Activated naive CD4-positive, alpha-beta T cell treated with anti-CD3 and anti-CD28 coated beads, Interleukin-2, amount 50 U/mL, for 24 hours (primary cell): ENCODE measurements at regions not wholly inside any gene's neighbourhood (a gene's known extent, or its start where the extent isn't known, plus 50 kb on each side); places are given as distances from the start of the nearest gene placed in this dataset.

Experiments
- H3K27ac Mint-ChIP-seq: one replicate; pipeline ENCODE4 v1.8.0; 2021; ENCODE audit warnings: mild to moderate bottlenecking, mixed read lengths
- H3K27me3 Mint-ChIP-seq: one replicate; pipeline ENCODE4 v1.8.0; 2021; ENCODE audit warnings: mixed read lengths
- H3K36me3 Mint-ChIP-seq: one replicate; pipeline ENCODE4 v1.8.0; 2021; ENCODE audit warnings: mixed read lengths
- H3K4me1 Mint-ChIP-seq: one replicate; pipeline ENCODE4 v1.8.0; 2021; ENCODE audit warnings: mixed read lengths
- H3K4me3 Mint-ChIP-seq: one replicate; pipeline ENCODE4 v1.8.0; 2021; ENCODE audit warnings: mild to moderate bottlenecking, mixed read lengths
- H3K9me3 Mint-ChIP-seq: one replicate; pipeline ENCODE4 v1.8.0; 2021; ENCODE audit warnings: mixed read lengths

DNA sequence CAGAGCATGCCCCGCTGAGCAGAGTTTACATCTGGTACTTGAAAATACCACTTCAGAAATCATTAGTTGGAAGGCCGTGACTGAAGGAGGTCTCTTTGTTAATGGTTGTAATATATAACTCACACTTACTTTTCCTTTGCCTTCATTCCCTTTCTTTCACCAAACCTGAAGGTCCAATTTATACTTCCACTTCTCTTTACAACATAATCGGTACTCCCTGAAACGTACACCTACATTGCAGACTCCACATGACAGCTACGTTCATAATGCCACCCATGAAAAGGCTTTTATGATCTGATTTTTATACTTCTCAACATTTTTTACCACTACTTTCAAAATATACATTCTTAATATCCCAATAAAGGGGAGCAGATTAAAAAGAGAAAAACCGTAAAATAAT lies 298.7 kb downstream of the C4orf33 start:
- peaks cover 2% of the 10 kb centered on the region for H3K27me3 Mint-ChIP-seq
- no peaks in the 10 kb centered on the region for H3K36me3 Mint-ChIP-seq
- H3K27ac Mint-ChIP-seq, result no peak overlapping the region
- H3K9me3 Mint-ChIP-seq, result peaks cover 6% of the 10 kb centered on the region
- no peak overlapping the region for H3K4me3 Mint-ChIP-seq
- no peaks in the 10 kb centered on the region for H3K4me1 Mint-ChIP-seq

DNA sequence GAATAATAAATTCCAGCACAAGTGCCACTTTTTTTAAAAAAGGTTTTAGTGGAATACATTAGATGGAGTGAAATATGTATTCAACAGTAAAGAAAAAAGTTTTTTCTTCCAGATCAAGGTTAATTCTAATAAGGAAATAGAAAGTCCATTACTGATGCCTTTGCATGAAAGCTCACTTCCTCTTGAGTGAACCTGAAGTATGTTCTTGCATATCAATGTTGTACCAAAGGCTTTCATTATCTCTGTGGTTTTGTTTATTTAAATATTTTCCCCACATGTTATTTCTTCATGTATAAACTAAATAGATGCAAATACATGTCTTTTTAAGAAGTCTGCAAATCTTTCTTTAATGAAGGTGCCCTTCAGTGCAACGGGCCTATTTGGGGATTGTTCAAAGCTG lies 307.9 kb downstream of the C4orf33 start:
- no peak overlapping the region for H3K27ac Mint-ChIP-seq
- no peak overlapping the region for H3K4me3 Mint-ChIP-seq
- H3K4me1 Mint-ChIP-seq, result no peaks in the 10 kb centered on the region
- peaks cover 6% of the 10 kb centered on the region for H3K9me3 Mint-ChIP-seq
- H3K27me3 Mint-ChIP-seq, result peaks cover 1% of the 10 kb centered on the region
- no peaks in the 10 kb centered on the region for H3K36me3 Mint-ChIP-seq

DNA sequence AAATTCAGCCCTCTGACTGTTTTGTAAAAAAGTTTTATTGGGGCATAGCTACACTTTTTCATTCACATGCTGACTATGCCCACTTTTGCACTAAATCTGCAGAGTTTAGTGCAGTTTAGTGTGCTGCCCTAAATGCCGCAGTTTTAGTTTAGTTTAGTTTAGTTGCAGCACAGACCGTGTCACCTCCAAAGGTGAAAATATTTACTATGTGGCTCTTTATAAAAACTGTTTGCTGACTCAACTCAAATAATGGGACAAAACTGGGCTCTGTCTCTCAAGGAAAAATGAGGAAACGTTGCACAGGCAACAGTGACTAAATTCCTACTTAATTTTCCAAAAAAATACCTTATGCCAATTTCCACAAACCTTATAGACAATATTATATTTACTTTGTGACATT lies 314.2 kb downstream of the C4orf33 start:
- H3K36me3 Mint-ChIP-seq, result no peaks in the 10 kb centered on the region
- H3K4me3 Mint-ChIP-seq, result no peak overlapping the region
- H3K27ac Mint-ChIP-seq, result no peak overlapping the region
- H3K4me1 Mint-ChIP-seq, result no peaks in the 10 kb centered on the region
- peaks cover 3% of the 10 kb centered on the region for H3K27me3 Mint-ChIP-seq
- H3K9me3 Mint-ChIP-seq, result no peaks in the 10 kb centered on the region

DNA sequence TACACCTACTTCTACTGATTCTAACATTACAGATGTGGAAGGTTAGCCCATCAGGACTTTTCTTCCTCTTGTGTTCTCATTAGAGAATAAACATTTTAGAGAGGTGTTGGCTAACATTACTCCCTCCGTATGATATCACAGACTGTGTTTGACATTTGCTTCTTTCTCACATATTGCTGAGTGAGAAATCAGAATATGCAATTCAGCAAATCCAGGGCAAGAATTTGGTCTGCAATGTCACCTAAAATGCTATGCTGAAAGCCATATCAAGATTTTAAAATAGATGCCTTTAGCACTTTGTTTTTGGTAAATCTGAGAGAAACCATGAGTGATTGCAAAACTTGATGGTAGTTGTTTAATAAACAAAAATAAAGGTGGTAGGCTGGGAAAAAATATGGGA lies 319.1 kb downstream of the C4orf33 start:
- Mint-ChIP-seq H3K36me3 (no peaks in the 10 kb centered on the region), H3K4me1 (no peaks in the 10 kb centered on the region), H3K9me3 (no peaks in the 10 kb centered on the region), H3K27me3 (peaks cover 1% of the 10 kb centered on the region), H3K4me3 (no peak overlapping the region), H3K27ac (no peak overlapping the region)

DNA sequence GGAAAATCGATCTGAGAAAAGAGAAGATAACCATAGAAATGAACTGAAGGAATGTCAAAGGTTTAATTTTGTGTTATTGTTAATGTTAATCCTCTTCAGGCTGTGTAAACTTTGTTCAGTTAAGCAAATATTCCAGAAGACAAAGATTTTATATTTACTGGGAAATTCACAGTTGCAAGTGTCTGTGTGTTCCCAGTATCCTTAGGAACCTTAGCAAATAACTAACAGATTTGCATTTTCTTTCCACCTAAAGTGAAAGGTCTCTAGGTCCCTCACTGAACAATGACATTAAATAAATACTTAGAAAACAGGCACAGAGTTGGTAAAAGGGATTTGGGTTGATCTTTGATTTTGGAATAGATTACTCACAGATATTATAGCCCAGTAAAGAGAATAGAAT lies 324.7 kb downstream of the C4orf33 start:
- Mint-ChIP-seq H3K27me3 (no peaks in the 10 kb centered on the region), H3K27ac (no peak overlapping the region), H3K9me3 (no peaks in the 10 kb centered on the region), H3K36me3 (no peaks in the 10 kb centered on the region), H3K4me3 (no peak overlapping the region), H3K4me1 (no peaks in the 10 kb centered on the region)

DNA sequence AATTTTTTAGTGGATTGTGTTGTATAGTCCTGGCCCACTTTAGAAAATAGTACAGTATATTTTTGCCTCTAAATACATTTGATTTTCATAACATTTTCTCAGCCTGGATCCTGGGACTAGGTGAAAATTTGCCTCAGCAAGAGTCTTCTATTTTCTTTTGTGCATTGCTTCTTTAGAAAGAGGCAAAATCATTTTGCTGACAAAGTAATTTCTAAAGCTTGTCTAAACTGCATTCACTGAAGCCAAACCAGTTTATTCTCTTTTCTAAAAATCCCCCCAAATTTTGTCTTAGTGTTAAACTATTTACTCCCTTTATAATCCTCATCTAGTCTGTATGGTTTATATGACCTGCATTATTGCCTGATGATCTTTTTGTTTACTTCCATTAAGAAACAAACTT lies 326.3 kb downstream of the C4orf33 start:
- H3K27me3 Mint-ChIP-seq, result peaks cover 1% of the 10 kb centered on the region
- no peaks in the 10 kb centered on the region for H3K9me3 Mint-ChIP-seq
- no peak overlapping the region for H3K4me3 Mint-ChIP-seq
- no peaks in the 10 kb centered on the region for H3K4me1 Mint-ChIP-seq
- no peaks in the 10 kb centered on the region for H3K36me3 Mint-ChIP-seq
- H3K27ac Mint-ChIP-seq, result no peak overlapping the region

DNA sequence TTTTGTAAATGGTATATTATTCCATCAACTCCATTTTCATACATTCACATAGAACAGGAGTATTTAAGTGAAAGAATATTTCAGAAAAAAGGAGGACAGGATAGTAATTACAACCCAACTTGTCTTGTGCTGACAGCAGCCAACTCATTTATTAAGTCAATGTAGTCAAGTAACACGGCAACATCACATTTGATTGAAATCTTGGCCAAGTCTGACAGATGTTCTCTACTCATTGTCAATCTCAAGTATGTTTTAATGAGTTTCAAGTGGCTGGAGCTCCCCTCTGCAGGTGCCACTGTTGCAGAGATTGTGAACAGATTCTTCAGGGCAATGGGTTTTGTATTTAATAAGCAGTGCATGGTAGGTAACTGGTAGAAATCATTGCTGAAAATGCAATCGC lies 332.5 kb downstream of the C4orf33 start:
- Mint-ChIP-seq H3K9me3 (peaks cover 7% of the 10 kb centered on the region), H3K4me1 (no peaks in the 10 kb centered on the region), H3K4me3 (no peak overlapping the region), H3K27me3 (peaks cover 1% of the 10 kb centered on the region), H3K36me3 (no peaks in the 10 kb centered on the region), H3K27ac (no peak overlapping the region)

DNA sequence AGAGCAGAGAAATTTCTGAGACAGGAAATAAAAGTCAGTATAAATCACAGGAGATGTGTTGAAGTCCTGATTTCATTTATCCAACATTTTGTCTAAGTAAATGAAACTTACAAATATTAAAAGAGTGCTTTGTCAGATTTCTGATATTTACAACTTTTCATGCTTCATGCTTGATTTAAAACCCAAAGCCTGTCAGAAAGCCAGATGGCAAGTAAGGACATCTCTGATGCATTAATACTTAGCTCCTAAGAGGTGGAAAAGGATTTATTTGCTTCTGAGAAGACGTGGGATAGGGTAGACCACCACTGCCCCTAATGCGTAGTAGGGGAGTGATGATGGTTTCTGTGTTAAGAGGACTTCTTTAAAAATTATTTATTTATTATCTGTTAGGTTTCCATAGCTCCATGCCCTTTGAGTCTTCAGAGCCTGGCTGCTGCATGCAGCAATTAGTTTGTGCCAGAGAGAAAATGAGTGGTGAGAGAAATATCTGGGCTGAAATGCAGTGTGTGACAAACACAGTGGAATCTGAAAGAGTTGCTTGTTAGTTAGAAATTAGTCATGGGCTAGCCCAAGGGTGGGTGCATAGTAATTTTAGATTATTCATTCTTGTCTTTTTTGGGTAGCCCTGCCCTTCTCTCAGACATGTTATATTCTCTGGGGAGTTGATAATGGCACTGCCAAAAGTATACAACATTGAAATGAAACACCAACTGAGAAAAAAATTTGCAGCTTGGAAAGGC lies 333.8 kb downstream of the C4orf33 start:
- peaks cover 7% of the 10 kb centered on the region for H3K9me3 Mint-ChIP-seq
- H3K4me3 Mint-ChIP-seq, result no peak overlapping the region
- H3K36me3 Mint-ChIP-seq, result no peaks in the 10 kb centered on the region
- H3K27me3 Mint-ChIP-seq, result peaks cover 1% of the 10 kb centered on the region
- no peak overlapping the region for H3K27ac Mint-ChIP-seq
- no peaks in the 10 kb centered on the region for H3K4me1 Mint-ChIP-seq

DNA sequence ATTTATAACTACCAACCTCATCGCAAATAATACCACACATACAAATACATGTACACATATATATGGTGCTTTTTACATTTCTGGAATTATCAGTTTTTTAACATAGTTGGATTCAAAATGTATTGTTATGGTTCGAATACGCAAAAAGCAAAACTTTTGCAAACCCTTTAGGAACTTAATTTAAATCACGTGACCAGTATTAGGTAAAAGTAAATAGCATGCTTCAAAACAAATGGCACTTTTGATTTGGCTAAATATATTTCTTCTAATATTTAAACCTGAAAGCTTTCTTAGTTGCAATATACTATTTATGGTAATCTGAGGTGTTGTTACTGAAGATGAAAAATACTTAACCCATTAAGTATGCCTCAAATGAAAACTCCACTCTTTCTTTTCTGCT lies 341.4 kb downstream of the C4orf33 start:
- no peak overlapping the region for H3K27ac Mint-ChIP-seq
- peaks cover 4% of the 10 kb centered on the region for H3K9me3 Mint-ChIP-seq
- peaks cover 2% of the 10 kb centered on the region for H3K27me3 Mint-ChIP-seq
- no peak overlapping the region for H3K4me3 Mint-ChIP-seq
- H3K4me1 Mint-ChIP-seq, result no peaks in the 10 kb centered on the region
- no peaks in the 10 kb centered on the region for H3K36me3 Mint-ChIP-seq

DNA sequence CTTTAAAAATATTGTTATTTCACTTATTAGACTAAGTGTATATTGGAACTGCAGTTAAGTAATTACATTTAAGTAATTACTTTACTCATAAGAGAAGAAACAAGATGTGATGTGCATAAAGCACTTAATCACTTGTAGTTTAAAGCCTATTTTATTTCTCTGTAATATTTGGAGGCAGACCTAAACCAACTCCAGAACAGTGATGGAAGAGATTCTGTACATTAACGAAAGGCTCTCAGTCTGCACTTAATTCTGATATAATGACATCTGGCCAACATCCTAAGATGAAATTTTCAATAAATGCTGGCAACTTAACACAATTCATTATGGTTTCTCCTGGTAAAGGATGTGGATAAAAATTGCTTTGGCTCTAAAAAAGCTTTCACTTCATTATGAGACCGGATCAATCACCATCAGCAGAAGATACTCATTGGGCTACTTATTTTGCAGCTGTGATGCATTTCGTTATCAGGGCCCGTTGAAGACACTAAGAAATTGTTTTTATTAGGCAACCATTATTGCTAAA lies 342.6 kb downstream of the C4orf33 start:
- Mint-ChIP-seq H3K27me3 (peaks cover 2% of the 10 kb centered on the region), H3K9me3 (no peaks in the 10 kb centered on the region), H3K36me3 (no peaks in the 10 kb centered on the region), H3K4me1 (no peaks in the 10 kb centered on the region), H3K4me3 (no peak overlapping the region), H3K27ac (no peak overlapping the region)

DNA sequence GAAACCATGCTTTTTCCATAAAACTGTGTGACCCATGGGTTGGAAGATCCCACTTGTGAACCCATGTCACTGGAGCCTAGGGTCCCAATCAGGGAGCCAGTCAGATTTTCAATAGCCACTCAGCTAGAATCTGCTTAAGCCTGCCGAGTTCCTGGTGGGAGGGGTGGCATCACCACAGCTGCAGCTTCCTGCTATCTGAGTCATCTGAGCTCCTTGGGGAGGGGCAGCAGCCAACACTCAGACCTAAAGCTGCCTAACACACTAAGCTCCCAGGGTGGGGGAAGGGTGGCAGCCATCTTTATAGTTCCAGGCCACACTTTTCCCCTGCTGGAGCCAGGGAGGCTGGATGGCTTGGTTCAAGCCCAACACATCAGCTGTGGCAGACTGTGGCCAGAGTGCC lies 350.1 kb downstream of the C4orf33 start:
- Mint-ChIP-seq H3K36me3 (no peaks in the 10 kb centered on the region), H3K27me3 (peaks cover 3% of the 10 kb centered on the region), H3K4me1 (no peaks in the 10 kb centered on the region), H3K9me3 (no peaks in the 10 kb centered on the region), H3K27ac (no peak overlapping the region), H3K4me3 (no peak overlapping the region)

DNA sequence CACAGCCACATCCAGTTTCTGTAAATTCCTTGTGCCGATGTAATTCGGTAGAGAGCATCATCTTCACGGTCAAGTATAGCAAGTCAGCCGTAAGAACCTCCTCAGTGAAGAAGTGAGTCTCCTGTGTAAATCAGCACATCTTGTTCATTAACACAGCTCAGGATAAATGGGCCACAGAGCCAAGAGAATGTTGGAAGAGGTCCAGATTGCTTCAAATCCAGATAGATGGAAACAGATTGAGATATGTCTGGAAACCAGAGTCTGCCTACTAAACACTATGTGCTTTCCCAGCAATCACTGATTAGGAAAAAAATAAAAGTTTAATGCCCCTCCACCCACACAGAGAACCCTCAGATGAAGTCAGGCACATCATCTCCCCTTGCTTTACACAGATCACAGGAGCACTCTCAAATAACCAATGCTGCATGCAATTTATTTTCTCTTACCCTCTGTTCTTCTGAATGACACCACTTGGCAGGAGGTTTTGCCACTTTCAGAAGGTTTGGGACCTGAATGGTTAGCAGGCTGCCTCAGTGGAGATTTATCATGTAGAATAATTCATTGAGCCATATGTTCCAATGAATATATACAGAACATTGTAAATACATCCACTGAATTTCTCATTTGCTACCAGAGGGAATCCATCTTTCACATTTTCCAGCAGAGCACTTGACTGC lies 357.7 kb downstream of the C4orf33 start:
- no peaks in the 10 kb centered on the region for H3K4me1 Mint-ChIP-seq
- H3K27me3 Mint-ChIP-seq, result no peaks in the 10 kb centered on the region

DNA sequence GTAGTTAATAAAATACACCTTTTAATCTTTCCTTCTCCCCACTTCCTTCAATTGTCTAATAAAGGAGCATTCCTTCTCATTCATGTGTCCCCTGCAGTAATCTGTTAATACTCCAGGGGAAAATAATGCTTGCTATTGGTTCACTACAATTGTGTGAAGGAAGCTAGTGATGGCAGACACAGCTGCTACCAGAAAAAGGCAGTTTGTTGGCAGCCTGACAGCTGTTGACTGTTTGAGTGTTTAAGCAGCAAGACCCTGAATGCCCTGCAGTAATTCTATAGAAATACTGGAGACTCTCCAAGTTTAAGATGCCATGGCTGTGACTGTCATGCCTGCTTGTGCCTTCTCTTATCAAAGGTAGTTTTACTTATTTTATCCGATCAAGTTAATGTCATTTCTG lies 359.5 kb downstream of the C4orf33 start:
- Mint-ChIP-seq H3K36me3 (no peaks in the 10 kb centered on the region), H3K9me3 (no peaks in the 10 kb centered on the region), H3K4me1 (no peaks in the 10 kb centered on the region), H3K27me3 (no peaks in the 10 kb centered on the region), H3K27ac (no peak overlapping the region), H3K4me3 (no peak overlapping the region)

More for the DNA sequence above, 357.7 kb downstream of the C4orf33 start:
- no peak overlapping the region for H3K27ac Mint-ChIP-seq
- no peaks in the 10 kb centered on the region for H3K9me3 Mint-ChIP-seq
- no peak overlapping the region for H3K4me3 Mint-ChIP-seq
- H3K36me3 Mint-ChIP-seq, result no peaks in the 10 kb centered on the region

DNA sequence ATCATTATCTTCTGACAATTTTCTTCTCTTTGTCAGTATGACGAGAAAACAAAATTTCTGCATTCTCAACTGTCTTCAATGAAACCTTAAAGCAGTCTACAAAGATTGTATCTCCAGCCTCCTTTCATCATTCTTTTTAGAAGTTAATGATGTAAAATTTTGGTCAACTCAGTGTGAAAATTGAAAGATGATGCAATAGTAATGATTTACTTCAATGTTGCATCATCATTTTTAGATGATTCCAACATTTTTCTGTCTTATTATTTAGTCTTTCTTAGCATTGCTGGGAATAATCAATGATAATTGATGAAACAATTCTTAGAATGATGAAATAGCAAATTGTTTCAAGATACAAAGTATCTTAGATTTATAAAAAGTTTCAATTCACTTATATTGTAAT lies 372.7 kb downstream of the C4orf33 start:
- Mint-ChIP-seq H3K27ac (no peak overlapping the region), H3K4me1 (no peaks in the 10 kb centered on the region), H3K4me3 (no peak overlapping the region), H3K9me3 (peaks cover 4% of the 10 kb centered on the region), H3K36me3 (no peaks in the 10 kb centered on the region), H3K27me3 (no peaks in the 10 kb centered on the region)

DNA sequence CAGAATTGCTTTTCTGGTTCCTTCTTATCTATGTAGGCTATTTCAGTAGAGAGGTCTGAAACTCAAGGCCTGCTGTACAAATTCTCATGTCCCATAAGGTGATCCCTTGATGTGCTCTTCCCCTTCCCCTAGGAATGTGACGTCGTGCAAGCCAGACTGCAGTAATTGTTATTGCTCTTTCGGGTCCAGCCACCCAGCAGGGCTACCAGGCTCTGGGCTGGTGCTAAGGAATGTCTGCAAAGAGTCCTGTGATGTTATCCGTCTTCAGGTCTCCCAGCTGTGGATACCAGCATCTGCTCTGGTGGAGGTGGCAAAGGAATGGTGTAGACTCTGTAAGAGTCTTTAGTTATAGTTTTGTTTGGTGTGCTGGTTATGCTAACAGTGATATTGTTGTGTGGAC lies 378.7 kb downstream of the C4orf33 start:
- Mint-ChIP-seq H3K4me3 (no peak overlapping the region), H3K9me3 (peaks cover 14% of the 10 kb centered on the region), H3K27ac (no peak overlapping the region), H3K27me3 (no peaks in the 10 kb centered on the region), H3K36me3 (no peaks in the 10 kb centered on the region), H3K4me1 (no peaks in the 10 kb centered on the region)

DNA sequence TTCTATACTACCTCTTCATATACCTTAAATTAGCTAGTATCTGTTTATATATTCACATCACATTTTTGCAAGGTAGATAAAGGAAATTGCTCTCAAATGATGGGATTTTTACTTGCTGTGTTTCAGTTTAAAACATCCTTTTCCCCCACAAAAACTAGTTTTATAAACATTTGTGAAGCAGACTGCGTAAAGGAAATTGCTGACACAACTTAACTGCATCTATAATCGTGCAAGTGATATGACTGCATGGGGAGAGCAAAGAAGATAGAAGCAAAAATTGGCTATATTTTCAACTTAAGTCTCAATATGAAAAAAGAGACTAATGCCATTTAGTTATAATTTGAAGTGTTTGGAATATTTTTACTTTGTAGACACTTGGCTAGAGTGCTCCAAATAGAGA lies 385.2 kb downstream of the C4orf33 start:
- Mint-ChIP-seq H3K27me3 (peaks cover 4% of the 10 kb centered on the region), H3K9me3 (no peaks in the 10 kb centered on the region), H3K4me3 (no peak overlapping the region), H3K27ac (no peak overlapping the region), H3K4me1 (no peaks in the 10 kb centered on the region), H3K36me3 (no peaks in the 10 kb centered on the region)
